ENCODE measurements at regions not wholly inside any gene's neighbourhood (a gene's known extent, or its start where the extent isn't known, plus 50 kb on each side); places are given as distances from the start of the nearest gene placed in this dataset.

- intact Hi-C loops (cut with DNase I) = no loop called here
- Histone ChIP-seq H3K27me3 (no peaks in the 10 kb centered on the region), H3K4me3 (replicated peaks in 1 of 3) (no peak overlapping the region), H3K27ac (no peak overlapping the region), H3K9me3 (no peaks in the 10 kb centered on the region), H3K36me3 (no peaks in the 10 kb centered on the region), H3K4me1 (no peaks in the 10 kb centered on the region)
- TF ChIP-seq CTCF (IDR thresholded peaks at IDR 0.05) (no peak), POLR2A (IDR thresholded peaks at IDR 0.05) (no peak)
- WGBS, 2 donors = 97 to 99% methylated on average over 2 of the region's 2 CpGs
- no peak for DNase-seq
Measured at GRCh38 chr13:80921971-80922370, 581.0 kb upstream of the SPRY2 start.

GRCh38 chr13:80921541-80921940 lies 580.6 kb upstream of the SPRY2 start:
- Histone ChIP-seq H3K36me3 (no peaks in the 10 kb centered on the region), H3K27ac (no peak overlapping the region), H3K4me3 (replicated peaks in 1 of 3) (no peak overlapping the region), H3K9me3 (no peaks in the 10 kb centered on the region), H3K27me3 (no peaks in the 10 kb centered on the region), H3K4me1 (no peaks in the 10 kb centered on the region)
- intact Hi-C loops (cut with DNase I) = no loop called here
- TF ChIP-seq POLR2A (IDR thresholded peaks at IDR 0.05) = no peak
- DNase-seq = no peak
- whole genome bisulfite sequencing, 2 donors = 61 to 69% methylated on average over 2 of the region's 2 CpGs

GRCh38 chr13:80906860-80907259 lies 565.9 kb upstream of the SPRY2 start:
- no peak for DNase-seq
- H3K4me1 ChIP-seq = no peaks in the 10 kb centered on the region
- H3K27ac ChIP-seq = no peak overlapping the region
- no peak for TF ChIP-seq POLR2A (IDR thresholded peaks at IDR 0.05)
- no peaks in the 10 kb centered on the region for H3K9me3 ChIP-seq
- H3K27me3 ChIP-seq = no peaks in the 10 kb centered on the region
- H3K4me3 ChIP-seq (replicated peaks in 1 of 3) = no peak overlapping the region
- intact Hi-C loops (cut with DNase I) = no loop called here
- WGBS, 2 donors = 78 to 84% methylated on average over 2 of the region's 2 CpGs
- H3K36me3 ChIP-seq = no peaks in the 10 kb centered on the region

- TF ChIP-seq POLR2A (IDR thresholded peaks at IDR 0.05) (no peak), CTCF (IDR thresholded peaks at IDR 0.05) (no peak)
- Histone ChIP-seq H3K9me3 (no peaks in the 10 kb centered on the region), H3K27me3 (no peaks in the 10 kb centered on the region), H3K4me3 (replicated peaks in 1 of 3) (no peak overlapping the region), H3K27ac (no peak overlapping the region), H3K4me1 (no peaks in the 10 kb centered on the region), H3K36me3 (no peaks in the 10 kb centered on the region)
- WGBS, 2 donors = 74 to 77% methylated on average over 1 of the region's 1 CpG
- intact Hi-C loops (cut with DNase I) = no loop called here
- DNase-seq = no peak
Measured at GRCh38 chr13:80904386-80904785, 563.5 kb upstream of the SPRY2 start.

GRCh38 chr13:80903911-80904310 lies 563.0 kb upstream of the SPRY2 start:
- Histone ChIP-seq H3K9me3 (no peaks in the 10 kb centered on the region), H3K27me3 (no peaks in the 10 kb centered on the region), H3K4me1 (no peaks in the 10 kb centered on the region), H3K36me3 (no peaks in the 10 kb centered on the region), H3K4me3 (replicated peaks in 1 of 3) (no peak overlapping the region), H3K27ac (no peak overlapping the region)
- intact Hi-C loops (cut with DNase I) = no loop called here
- TF ChIP-seq CTCF (IDR thresholded peaks at IDR 0.05) = no peak
- TF ChIP-seq POLR2A (IDR thresholded peaks at IDR 0.05) = no peak
- no peak for DNase-seq

- 76 to 82% methylated on average over 2 of the region's 2 CpGs for WGBS, 2 donors
- no peaks in the 10 kb centered on the region for H3K36me3 ChIP-seq
- intact Hi-C loops (cut with DNase I) = no loop called here
- TF ChIP-seq CTCF (IDR thresholded peaks at IDR 0.05) (no peak), POLR2A (IDR thresholded peaks at IDR 0.05) (no peak)
- H3K4me1 ChIP-seq = no peaks in the 10 kb centered on the region
- no peaks in the 10 kb centered on the region for H3K27me3 ChIP-seq
- H3K9me3 ChIP-seq = no peaks in the 10 kb centered on the region
- DNase-seq = no peak
- no peak overlapping the region for H3K27ac ChIP-seq
- no peak overlapping the region for H3K4me3 ChIP-seq (replicated peaks in 1 of 3)
Measured at GRCh38 chr13:80901530-80901929, 560.6 kb upstream of the SPRY2 start.
